ENCODE measurements at regions not wholly inside any gene's neighbourhood (a gene's known extent, or its start where the extent isn't known, plus 50 kb on each side); places are given as distances from the start of the nearest gene placed in this dataset.

GRCh38 chr1:232308616-232309015 is 321.3 kb downstream of the SIPA1L2 start:
- DNase-seq (ENCODE audit: low read depth), result no peak

GRCh38 chr1:232307296-232308017 is 322.5 kb downstream of the SIPA1L2 start:
- no peak for DNase-seq (ENCODE audit: low read depth)

- DNase-seq (ENCODE audit: low read depth), result no peak
Observed at GRCh38 chr1:232306269-232306961, 323.5 kb downstream of the SIPA1L2 start.

- no peak for DNase-seq (ENCODE audit: low read depth)
Observed at GRCh38 chr1:232305050-232305449, 324.9 kb downstream of the SIPA1L2 start.

GRCh38 chr1:232303222-232303620 is 326.7 kb downstream of the SIPA1L2 start:
- DNase-seq (ENCODE audit: low read depth), result no peak

- no peak for DNase-seq (ENCODE audit: low read depth)
Observed at GRCh38 chr1:232302376-232303221, 327.3 kb downstream of the SIPA1L2 start.

GRCh38 chr1:232301246-232301645 is 328.7 kb downstream of the SIPA1L2 start:
- DNase-seq (ENCODE audit: low read depth), result no peak

- no peak for DNase-seq (ENCODE audit: low read depth)
Observed at GRCh38 chr1:232300466-232300865, 329.5 kb downstream of the SIPA1L2 start.

GRCh38 chr1:232296461-232296860 is 333.5 kb downstream of the SIPA1L2 start:
- DNase-seq (ENCODE audit: low read depth), result no peak

GRCh38 chr1:232293361-232293760 is 336.6 kb downstream of the SIPA1L2 start:
- no peak for DNase-seq (ENCODE audit: low read depth)

GRCh38 chr1:232292818-232293217 is 337.1 kb downstream of the SIPA1L2 start:
- no peak for DNase-seq (ENCODE audit: low read depth)

GRCh38 chr1:232292239-232292638 is 337.7 kb downstream of the SIPA1L2 start:
- DNase-seq (ENCODE audit: low read depth), result no peak

GRCh38 chr1:232291681-232292080 is 338.3 kb downstream of the SIPA1L2 start:
- no peak for DNase-seq (ENCODE audit: low read depth)

- DNase-seq (ENCODE audit: low read depth), result no peak
Observed at GRCh38 chr1:232291261-232291660, 338.7 kb downstream of the SIPA1L2 start.

- no peak for DNase-seq (ENCODE audit: low read depth)
Observed at GRCh38 chr1:232290570-232290969, 339.4 kb downstream of the SIPA1L2 start.

- DNase-seq (ENCODE audit: low read depth), result no peak
Observed at GRCh38 chr1:232287676-232288569, 342.0 kb downstream of the SIPA1L2 start.

- no peak for DNase-seq (ENCODE audit: low read depth)
Observed at GRCh38 chr1:232285138-232285537, 344.8 kb downstream of the SIPA1L2 start.

- DNase-seq (ENCODE audit: low read depth), result no peak
Observed at GRCh38 chr1:232283864-232284263, 346.1 kb downstream of the SIPA1L2 start.

GRCh38 chr1:232282498-232282897 is 347.4 kb downstream of the SIPA1L2 start:
- peak; percentile 34 for DNase-seq (ENCODE audit: low read depth)

GRCh38 chr1:232280910-232281309 is 349.0 kb downstream of the SIPA1L2 start:
- no peak for DNase-seq (ENCODE audit: low read depth)

- no peak for DNase-seq (ENCODE audit: low read depth)
Observed at GRCh38 chr1:232279909-232280400, 350.0 kb downstream of the SIPA1L2 start.
